ENCODE measurements at regions not wholly inside any gene's neighbourhood (a gene's known extent, or its start where the extent isn't known, plus 50 kb on each side); places are given as distances from the start of the nearest gene placed in this dataset.

DNA sequence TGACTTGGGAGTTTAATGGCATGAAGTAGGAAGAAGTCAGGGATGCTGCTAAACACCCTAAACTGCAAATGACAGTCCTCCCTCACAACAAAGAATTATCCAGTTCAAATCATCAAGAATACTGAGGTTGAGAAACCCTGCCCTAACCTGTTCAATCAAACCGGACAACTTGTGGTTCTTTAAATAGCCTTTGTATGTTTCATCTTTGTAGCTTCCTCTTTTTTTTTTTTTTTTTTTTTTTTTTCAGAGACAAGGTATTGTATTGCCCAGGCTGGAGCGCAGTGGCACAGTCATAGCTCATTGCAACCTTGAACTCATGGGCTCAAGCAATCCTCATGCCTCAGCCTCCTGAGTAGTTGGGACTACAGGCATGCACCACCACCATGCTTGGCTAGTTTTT, 52.5 kb upstream of the TTC29 start:
- DNase-seq (ENCODE audit: low read depth in 2 of 2) = no peak

DNA sequence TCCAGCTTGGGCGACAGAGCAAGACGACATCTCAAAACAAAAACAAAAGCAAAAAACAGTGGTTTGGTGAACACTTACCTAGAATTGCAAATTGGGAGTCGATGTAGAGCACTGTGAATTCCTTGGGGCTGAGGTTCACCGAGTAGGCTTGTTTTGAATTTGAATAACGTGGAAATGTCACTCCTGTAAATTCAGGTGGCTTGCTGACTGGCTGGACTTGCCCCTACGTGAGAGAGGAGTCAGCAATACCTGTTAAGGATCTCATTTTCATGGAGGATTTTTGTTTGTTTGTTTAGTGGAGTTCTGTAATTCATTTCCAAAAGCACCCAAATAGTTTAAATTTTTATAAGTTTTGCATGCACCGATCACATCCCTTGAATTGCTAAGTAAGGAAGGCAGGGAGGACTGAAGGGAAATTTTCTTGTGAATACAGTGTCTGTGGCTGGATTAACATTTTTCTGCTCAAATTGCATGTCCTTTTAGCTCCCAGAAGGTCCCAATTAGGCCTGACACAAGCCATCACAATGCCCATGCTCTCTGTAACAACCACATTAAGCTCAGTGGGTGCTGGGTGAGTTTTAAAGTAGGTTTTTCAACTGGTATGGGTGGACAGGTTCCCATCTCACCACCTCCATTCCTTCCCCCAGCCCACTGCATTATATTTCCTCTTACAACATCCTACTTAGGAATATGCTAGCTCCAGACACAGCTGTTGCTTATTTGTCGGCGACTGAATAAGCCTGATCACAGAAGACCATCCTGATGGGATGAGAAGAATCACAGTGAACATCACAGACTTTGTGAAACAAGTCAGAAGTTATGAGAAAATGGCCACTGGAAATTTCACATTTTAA, 58.5 kb upstream of the TTC29 start:
- DNase-seq (ENCODE audit: low read depth in 2 of 2) = no peak

DNA sequence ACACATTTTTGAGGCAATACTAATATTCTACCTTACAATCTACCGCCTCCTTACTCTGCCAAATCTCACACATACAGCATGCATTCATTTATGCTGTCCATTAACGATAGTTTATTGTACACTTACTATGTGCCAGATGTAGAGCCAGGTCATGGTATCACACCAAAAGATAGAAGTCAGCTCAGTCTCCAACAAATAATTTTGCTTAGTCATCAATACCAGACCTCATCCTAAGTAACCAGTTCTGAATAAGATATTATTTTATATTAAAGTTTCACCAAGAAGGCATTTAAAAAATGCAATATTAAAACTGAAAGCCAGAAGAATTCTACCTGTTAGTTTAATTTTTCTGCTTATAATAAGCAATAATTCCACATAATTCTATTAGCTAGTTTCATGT, 60.6 kb upstream of the TTC29 start:
- no peak for DNase-seq (ENCODE audit: low read depth in 2 of 2)

DNA sequence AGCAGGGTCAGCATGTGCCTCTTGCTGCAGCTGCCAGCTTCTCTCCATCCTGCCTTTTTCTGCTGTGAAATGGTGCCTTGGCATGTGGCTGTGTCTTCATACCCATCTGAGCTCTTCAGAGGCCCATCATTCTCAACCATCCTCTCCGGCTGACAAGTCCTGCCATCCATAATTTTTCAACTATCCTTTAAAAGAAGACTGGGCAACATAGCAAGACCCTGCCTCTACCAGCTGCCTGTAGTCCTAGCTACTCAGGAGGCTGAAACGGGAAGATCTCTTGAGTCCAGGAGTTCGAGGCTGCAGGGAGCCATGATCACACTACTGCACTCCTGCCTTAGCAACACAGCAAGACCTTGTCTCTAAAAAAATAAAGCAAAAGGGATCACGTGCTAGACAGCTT, 64.2 kb upstream of the TTC29 start:
- no peak for DNase-seq (ENCODE audit: low read depth in 2 of 2)

DNA sequence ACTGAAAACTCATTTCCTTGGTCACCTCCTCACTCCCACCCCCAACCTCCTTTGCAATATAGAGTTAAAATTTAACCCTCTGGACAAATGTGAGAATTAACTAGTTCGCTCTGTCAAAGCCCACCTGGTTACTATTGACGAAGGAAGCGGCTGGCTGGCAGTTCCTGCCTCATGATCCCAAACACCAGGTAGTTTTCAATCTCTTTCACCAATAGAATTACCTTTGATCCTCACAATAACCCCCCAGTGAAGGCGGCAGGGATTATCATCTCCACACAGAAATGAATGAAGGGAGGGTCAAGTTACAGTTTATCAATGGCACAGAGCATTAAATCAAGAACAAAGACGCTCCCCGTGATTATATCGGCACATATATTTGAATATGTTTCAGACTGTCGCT, 65.7 kb upstream of the TTC29 start:
- no peak for DNase-seq (ENCODE audit: low read depth in 2 of 2)

DNA sequence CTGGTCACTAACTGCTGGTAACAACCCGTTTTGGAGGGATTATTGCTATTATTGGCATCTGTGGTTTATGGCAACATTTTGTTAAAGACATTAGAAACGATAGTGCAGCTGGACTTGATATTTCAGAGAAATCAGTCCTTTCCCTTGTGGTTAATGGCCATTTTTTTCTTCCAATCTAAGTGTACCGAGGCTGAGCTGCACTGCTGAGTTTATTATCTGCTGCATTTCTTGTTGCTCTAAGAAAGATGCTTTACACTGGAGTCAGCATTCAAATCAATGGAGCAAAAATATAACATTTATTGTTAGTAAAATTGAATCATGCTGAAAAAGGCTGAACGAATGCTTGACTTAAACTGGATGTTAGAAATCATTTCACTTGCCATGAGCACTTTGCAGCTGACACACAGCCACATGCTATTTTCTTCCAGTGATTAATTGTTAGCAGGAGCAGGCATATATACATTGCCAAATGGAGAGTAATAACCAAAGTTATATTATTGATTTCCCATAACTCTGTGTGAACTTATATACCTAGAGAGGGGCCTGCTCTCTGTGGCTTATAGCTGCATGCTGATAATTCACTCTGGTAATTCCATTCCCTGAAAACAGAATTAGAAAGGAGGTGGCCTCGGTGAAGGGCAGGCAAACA, 66.5 kb upstream of the TTC29 start:
- no peak for DNase-seq (ENCODE audit: low read depth in 2 of 2)

DNA sequence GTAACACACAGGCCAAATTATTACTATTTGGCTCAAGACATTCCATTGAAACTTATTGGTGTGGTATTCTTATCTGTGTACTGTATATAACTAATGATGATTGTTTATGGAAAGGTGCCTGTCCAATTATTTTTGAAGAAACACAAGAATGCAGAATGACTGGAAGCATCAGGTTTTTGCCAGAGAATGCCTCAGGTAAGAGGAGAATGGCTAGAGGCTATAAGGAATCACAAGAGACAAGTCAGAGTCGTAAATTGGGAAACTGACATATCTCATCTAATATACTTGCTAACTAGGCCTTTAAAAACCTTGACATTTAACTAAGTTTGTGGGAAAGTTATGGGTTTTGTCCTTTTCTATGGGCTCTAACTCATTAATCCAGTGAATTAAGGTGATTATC, 69.3 kb upstream of the TTC29 start:
- no peak for DNase-seq (ENCODE audit: low read depth in 2 of 2)

DNA sequence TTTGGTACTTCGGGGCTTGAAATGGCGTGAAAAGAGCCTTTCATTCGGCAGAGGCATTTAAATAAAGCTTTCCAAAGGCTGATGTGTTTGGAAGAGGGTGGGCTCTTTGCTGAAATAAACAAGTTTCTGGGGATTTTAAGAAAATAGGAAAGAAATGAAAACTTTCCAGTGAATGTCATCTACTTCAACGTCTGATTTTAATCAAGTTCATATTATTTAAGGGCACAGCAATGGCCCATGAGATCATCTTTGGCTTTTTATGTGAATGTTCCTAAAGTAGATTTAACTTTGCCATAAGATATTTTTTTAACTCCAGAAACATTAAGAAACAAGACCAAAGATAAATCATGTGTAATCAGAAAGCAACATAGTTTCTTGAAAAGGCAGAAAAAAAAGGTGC, 69.8 kb upstream of the TTC29 start:
- no peak for DNase-seq (ENCODE audit: low read depth in 2 of 2)

DNA sequence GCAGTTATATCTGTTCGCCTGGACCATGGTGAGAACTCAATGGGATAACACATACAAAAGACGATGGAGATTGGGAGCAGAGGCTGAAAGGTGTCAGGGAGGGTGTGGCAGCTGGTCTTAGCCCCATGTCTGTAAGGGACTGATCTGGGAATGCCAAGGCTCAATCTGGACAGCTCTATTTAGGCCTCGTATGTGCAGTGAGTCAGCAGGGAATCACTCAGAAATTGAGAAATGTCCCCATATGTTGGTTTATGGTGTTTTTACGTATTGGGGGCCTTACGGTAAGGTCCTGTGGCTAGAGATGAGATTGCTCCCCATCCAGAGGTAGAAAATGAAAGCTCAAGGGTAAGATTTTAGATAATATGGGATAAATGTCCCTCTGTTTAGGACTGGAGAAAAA, 71.4 kb upstream of the TTC29 start:
- no peak for DNase-seq (ENCODE audit: low read depth in 2 of 2)

DNA sequence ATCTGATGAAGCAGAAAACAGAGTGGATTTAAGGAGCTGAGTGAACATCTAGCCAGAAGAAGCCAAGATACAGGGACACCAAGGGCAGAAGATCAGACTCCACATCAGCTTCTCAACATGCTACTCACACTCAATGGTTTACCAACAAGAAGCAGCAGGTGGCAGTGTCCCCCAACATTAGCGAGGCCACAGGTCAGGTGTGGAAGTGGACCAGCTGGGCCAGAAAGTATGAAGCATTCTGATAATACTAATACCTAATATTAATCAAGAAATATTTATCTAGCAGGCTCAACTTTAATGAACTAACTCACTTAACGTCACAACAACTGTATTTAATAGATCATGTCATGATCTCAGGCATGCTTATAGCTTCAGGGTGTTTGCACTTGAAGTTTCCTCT, 73.4 kb upstream of the TTC29 start:
- DNase-seq (ENCODE audit: low read depth in 2 of 2) = peak; percentile 12 to 27

DNA sequence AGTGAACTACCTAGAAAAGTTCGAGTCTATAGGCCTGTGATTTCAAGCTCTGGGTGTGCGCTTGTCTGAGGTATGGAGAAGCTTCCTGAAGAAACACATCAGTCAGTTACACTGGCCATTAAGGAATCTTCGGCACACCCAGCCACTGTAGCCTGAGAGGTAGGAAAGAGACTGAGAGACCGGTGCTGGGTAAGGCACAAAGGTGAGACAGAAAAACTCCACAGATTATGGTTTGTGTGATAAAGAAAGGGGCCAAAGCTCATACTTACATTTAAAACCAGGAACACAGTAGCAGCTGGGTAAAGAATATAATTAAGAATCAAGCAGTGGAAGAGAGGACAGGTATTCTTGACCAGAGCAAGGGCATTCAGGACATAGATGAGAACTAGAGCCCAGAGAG, 74.8 kb upstream of the TTC29 start:
- DNase-seq (ENCODE audit: low read depth in 2 of 2) = no peak

DNA sequence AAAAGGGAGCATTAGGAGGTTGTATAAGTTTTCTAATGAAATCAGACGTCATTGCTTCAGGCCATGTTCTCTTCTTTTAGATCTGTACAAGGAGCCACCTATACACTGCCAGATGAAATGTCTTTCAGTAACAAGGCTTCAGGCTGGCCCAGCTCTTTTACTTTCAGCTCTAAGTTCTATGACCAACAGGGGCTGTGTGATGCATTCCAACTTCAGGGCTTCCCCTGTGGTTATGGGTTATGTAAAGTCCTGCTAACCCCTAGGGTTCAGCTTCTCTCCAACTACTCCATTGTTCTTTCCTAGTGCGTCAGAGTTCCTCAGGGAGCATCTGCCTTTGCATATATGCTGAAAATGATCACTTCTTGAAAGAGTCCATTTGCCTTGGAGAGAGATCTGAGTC, 79.4 kb upstream of the TTC29 start:
- DNase-seq (ENCODE audit: low read depth in 2 of 2) = no peak

DNA sequence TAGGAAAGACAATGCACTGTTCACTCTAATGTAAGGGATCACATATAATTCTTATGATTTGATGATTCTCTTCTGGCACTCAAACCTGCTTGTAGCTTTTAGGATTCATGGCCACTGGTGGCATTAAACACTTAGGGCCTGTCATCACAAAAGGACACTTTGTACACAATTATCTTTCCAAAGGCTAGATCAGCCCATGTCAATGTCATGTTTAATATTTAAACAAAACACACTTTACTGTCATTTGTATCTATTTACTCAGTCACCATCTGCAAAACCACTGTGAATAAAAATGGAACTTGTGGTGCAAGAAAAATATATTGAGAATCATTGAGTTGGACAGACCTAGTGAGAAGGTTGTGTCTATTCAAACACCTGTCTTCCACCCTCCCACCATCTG, 83.6 kb upstream of the TTC29 start:
- no peak for DNase-seq (ENCODE audit: low read depth in 2 of 2)

DNA sequence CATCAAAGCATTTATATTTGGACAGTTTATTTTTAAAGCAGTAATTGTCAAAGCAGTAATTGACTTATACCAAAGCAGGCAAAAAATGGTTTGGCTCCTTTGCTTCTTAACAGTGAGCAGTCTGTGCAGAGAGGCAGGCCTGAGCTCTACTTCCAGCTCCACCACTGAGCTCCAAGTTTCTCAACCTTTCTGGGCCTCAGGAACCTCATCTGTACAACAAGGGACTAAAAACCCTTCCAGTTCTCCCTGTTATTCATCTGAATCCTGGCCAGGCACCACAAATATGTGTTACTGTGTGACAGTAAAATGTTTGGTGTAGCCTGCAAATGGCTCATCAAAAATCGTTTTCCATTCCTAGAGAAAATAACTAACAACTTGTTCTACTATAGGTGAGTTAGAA, 88.7 kb upstream of the TTC29 start:
- DNase-seq (ENCODE audit: low read depth in 2 of 2) = no peak

DNA sequence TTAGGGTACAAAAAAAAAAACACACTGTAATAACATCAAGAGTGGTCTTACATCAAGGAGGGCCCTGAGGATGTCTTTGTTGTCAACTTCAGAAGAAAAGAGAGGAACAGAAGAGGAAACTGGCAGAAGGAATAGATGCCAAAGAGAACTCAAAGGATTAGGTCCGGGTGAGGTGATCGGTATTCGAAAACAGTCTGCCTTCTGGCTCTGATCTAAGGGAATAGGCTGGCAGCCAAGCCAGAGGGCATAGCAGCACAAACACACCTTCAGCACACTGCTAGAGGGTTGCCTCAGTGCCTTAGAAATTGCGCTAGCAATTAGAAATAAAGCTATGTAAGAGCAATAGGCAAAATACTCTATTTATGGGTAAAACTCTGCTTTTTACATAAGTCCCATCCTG, 91.4 kb upstream of the TTC29 start:
- no peak for DNase-seq (ENCODE audit: low read depth in 2 of 2)

DNA sequence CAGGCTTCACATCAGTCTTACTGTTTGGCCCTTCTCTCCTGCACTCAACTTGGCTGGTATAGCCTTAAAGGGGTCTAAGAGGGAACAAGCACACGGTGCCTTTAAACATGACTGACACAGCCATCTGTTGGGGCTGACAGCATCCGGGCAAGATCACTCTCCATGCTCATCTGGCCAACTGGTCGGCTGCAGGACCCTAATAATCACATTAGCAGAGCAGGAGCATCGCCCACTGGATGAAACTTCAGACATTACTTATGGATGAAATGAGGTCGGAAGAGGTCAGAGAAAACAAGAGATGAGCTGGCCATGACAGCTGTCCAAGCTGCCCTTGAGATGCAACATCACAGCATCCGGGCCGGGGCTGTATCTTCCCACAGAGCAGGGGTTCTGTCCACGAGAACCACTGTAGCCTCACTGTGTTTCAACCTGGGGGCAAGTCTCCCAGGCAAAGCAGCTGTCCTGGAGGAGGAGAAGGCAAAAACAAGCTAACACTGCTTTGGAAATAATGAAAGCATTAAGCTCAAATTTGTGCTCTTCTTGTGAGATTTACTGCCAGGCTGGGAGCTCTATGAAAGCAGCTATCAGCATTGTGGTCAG, 94.4 kb upstream of the TTC29 start:
- DNase-seq (ENCODE audit: low read depth in 2 of 2) = no peak

DNA sequence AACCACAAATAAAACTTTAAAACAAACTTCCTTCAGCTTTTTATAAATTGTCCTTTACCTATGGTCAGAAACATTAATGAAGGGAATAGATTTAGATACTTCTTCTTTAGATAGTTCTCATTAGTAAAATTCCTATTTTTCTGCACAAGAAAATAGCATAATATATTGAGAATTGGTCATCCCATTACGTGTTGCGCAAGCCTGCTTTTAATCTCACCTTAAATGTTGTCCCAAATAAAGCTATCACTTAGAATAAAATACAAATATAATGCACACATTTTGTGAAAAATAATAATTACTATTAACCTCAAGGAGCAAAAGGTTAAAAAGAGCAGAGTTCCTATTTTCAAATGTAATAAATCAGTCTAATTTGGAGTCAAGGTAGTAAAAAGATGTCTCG, 95.2 kb upstream of the TTC29 start:
- no peak for DNase-seq (ENCODE audit: low read depth in 2 of 2)

DNA sequence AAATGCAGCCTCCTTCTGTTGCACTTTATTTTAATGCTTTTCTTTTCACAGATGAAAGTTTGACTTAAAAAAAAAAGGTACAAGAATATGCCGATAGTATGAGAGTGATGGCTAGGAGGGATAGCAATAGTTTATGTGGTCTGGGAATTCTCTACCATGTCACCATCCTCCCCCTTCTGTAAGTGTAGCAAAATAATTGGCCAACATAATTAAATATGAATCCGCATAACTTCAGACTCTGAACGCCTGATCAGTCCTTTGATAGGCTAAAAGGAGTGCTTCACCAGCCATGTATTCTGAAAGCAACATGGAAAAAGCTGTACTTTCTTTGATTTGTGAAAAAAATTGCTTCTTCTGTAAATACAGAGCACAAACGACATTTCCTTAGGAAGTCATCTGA, 95.7 kb upstream of the TTC29 start:
- DNase-seq (ENCODE audit: low read depth in 2 of 2) = no peak

DNA sequence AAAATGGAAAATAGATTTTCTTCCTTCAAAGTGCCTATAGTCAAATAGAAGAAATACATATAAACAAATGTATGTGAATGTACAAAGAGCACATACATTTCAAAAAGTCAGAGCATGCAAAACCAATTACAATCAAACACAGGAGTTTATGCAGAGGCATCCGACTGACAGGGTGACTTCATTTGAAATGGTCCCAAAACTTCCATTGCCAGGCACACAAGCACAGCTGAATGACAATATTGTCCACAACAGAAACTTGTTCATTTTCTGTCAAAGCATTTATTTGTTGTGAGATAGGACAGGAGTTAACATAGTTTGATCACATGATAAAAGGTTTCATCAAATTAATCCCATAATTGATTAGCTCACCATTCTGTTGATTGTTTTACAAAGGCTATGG, 96.4 kb upstream of the TTC29 start:
- DNase-seq (ENCODE audit: low read depth in 2 of 2) = no peak

DNA sequence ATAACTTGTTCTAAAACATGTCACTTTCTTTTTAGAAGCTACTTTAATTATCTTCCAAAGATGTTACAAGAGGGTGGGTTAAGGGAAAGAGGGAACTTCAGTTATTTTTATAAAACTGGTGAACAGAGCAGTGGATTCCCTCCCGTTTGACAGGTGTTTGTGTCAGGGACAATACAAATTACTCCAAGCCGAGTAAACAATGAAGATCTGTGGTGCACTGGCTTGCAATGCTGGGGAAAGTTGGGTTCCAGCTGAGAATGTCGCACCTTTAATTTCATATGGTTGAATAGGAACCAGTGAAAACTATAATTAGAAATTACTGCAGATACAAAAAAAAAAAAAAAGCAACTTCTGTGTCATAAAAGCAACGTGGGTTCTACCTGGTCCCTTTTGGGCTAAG, 98.6 kb upstream of the TTC29 start:
- DNase-seq (ENCODE audit: low read depth in 2 of 2) = no peak

DNA sequence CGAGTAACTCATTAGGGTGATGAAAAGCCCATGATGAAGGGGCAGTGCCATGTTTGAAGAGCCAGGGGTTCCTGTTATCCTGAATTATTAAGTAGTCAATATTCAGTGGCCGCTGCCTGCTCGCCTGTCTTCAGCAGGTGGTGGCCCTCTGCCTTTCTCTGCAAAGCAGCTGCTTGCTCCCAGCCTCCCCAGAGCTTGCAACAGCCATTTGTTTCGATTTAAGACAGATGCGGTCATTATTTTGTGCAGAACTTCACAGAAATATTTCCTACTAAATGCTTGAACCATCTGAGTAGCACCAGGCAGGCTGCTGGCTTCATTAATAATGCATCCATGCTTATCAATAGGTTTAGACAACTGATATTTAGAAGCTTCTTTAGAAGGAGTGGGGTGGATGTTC, 104.3 kb upstream of the TTC29 start:
- no peak for DNase-seq (ENCODE audit: low read depth in 2 of 2)

DNA sequence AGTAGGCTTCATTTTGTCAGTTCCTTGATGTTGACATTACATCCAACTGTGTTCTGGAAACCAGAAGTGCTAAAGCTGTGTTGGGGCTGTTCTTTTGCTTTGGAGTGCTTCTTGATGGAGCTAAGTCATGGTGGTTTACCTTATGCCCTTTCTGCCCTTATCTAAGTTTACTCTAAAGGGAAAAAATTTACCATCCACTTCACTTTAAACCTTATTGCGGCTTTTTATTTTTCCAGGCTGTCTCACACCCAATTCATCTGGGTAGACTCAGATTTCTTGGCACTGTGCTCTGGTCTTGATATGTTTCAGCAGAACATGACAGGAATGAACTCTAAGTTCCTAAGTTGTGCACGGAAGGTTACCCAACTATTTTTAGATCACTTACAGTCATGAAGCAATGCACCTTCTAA, 104.7 kb upstream of the TTC29 start:
- DNase-seq (ENCODE audit: low read depth in 2 of 2) = no peak

DNA sequence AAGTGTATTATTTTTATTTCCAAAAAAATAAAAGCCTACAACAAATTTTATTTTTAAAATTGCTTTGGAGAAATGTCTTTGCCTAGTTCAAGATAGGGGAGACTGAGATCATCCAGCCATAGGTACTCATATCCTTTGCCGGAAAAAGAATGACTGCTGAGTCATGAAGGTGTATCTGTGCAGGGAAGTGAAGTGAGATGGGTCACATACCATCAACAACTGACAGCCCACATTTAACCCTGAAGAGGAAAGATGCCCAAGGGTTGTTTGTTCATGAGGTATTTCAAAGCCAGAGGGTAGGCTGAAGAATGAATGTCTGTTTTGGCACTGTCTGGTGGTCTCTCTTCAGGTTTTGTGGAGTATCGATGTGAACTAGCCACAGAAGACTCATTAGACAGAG, 106.7 kb upstream of the TTC29 start:
- no peak for DNase-seq (ENCODE audit: low read depth in 2 of 2)

All from stimulated activated CD8-positive, alpha-beta memory T cell treated with anti-CD3 and anti-CD28 coated beads, Interleukin-2, amount 100 ng/mL, for 48 hours (primary cell).